ENCODE measurements at regions not wholly inside any gene's neighbourhood (a gene's known extent, or its start where the extent isn't known, plus 50 kb on each side); places are given as distances from the start of the nearest gene placed in this dataset.
"Not testable (repeated sequence)": the region's sequence is repeated elsewhere in the genome, so short reads cannot be mapped to it uniquely, and the experiment has no call there.

DNA sequence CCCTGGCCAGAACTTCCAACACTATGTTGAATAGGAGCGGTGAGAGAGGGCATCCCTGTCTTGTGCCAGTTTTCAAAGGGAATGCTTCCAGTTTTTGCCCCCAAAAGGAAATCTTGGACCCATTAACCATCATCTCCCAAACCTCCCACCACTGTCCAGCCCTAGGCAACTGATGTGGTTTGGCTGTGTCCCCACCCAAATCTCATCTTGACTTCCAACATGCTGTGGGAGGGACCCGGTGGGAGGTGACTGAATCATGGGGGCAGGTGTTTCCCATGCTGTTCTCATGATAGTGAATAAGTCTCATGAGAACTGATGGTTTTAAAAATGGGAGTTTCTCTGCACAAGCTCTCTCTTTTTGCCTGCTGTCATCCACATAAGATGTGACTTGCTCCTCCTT, 119.1 kb upstream of the RMDN2 start:
- not testable (repeated sequence) for DNase-seq (ENCODE audit: low read depth in 2 of 2)

- peak; percentile 69 to 80 for DNase-seq (ENCODE audit: low read depth in 2 of 2)
These were observed 115.6 kb upstream of the RMDN2 start for GRCh38 chr2:37809525-37809924.

GRCh38 chr2:37809931-37810570, 115.0 kb upstream of the RMDN2 start:
- peak; percentile 14 to 48 for DNase-seq (ENCODE audit: low read depth in 2 of 2)

DNA sequence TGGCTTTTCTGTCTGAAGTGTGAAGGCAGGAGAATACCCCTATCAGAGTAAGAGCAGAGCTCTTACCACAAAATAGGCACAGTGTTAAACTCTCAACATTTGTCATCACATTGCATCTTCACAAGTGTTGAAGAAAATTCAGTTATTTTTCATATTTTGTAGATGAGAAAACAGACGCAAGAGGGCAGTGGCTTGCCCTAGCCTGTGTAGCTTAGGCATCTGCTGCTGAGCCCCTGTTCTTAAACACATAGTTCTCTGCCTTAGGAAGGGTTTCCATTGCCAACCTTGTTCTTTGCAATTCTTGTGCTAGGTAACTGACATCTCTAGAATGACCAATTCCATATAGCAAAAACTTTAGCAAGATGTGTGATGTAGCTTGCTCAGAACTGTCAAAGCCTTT, 112.7 kb upstream of the RMDN2 start:
- DNase-seq (ENCODE audit: low read depth in 2 of 2): no peak

GRCh38 chr2:37812941-37813730, 112.0 kb upstream of the RMDN2 start:
- DNase-seq (ENCODE audit: low read depth in 2 of 2): no peak

DNA sequence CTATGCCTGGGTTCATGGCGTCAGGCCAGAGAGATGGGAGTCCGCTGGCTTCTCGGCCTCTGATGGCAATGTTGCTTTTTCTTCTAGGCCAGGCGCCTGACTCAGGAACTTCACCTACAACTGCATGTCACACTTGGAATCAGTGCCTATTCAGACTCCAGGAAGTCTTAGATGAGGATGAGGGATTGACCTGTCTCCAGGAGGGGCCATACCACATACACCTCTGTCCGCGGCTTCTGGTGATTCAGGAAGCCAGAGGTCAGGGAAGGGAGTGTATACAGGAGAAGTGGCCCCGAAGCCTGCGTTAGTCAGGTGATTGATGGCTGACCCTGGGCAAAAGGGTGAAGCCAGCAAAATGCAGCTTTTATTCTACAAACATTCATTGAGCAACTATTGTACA, 109.1 kb upstream of the RMDN2 start:
- DNase-seq (ENCODE audit: low read depth in 2 of 2): peak in 1 of 2 donors; percentile 22

GRCh38 chr2:37816686-37817085, 108.4 kb upstream of the RMDN2 start:
- DNase-seq (ENCODE audit: low read depth in 2 of 2): no peak

- DNase-seq (ENCODE audit: low read depth in 2 of 2): peak in 1 of 2 donors; percentile 51
These were observed 105.9 kb upstream of the RMDN2 start for GRCh38 chr2:37819186-37819585.

DNA sequence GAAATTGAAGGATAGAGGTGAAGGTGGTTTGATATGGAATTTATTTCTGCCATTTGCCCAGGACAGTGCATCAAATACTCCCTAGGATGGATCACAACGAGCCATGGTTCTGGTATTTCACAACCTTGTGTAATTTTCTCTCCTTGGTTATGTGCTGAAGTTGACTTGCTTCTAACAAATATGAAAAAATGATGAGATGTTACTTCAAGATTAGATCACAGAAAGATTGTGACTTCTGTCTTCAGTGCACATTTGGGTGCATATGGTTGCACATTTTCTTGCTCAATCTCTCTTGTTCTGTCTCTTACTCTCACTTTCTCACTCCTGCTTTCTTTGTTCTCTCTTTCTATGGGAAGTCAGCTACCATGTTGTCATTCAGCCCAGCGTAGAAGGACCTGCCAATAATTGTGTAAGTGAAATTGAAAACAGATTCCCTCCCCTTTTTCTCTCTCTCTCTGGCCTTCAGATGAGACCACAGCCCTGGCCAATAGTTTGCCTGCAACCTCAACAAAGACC, 104.6 kb upstream of the RMDN2 start:
- DNase-seq (ENCODE audit: low read depth in 2 of 2): no peak

DNA sequence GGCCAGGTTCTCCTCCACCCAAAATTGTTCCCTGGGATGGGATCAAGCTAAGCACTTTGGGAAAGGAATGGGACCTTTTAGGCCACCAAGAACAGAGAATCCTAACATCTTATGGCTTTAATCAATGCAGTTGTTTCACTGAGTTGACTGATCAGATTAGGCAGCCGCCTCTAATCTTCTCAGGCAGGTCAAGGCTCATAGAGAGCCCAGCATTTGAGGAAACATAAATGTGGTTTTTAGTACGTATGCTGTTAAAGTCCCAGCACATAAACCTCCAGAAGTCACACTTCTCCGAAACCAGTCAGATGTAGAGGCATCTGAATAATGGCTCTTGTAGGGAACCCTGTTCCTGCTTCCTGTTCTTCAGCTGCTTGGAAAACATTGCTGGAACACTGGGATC, 99.5 kb upstream of the RMDN2 start:
- DNase-seq (ENCODE audit: low read depth in 2 of 2): no peak

DNA sequence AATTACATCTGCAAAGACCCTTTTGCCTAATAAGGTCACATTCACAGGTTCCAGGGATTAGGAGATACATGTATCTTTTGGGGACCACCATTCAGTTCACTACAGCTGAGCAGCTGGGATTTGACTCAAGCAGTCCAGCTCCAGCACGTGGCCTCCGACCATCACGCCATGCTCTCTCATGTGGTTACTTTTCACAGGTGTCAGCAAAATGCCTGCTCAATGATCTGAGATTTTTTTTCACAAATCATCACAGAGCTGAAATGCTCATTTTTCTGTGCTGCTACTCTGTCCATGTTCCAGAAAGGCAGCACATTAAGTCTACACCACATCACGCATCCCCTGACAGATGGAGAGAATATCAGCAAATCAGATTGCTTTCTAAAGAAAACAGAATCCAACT, 98.5 kb upstream of the RMDN2 start:
- no peak for DNase-seq (ENCODE audit: low read depth in 2 of 2)

DNA sequence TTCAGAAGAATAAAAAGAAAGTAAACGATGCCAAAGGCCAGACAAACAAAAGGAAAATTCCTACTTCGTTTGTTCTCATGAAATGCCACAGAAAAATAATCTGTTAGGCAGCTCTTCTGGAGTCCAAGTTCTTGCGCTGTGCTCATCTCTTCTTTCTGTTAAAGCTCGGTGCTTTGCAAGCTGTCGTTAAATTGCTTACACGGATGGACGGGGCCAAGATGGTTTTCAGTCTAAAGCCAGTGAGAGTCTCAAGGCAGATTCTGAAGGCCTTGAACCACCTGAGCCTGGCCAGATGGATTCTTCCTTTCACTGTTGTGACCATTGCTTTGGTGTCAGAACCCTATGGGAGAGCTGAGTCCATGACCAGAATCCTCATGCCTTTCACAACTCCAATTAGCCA, 97.6 kb upstream of the RMDN2 start:
- DNase-seq (ENCODE audit: low read depth in 2 of 2): no peak

DNA sequence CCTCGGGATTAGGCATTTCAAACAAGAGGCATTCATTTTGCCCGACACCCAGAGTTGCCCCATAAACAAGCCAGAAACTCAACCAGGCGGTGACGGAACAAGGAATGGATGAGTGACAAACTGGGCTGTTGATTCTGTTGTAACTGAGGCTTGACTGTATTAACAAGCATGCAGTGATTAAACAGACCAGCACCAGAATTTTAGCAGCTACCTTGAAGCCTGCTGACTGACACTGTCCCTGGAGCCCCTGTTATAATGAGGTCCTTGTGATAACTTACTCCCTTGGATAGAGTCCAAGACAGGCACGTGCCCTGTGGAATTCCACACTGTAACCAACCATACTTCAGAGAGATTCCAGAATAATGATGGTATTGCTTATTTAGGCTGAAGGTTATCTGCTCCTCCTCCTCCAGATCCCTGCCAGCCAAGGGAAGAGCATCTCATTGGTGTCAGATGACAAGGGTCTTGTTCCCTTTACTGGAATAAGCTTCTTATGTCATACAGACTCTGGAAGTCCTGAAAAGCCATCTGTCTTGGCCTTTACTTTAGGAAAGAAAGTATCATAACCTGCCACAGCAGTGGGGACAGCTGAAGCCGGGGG, 97.1 kb upstream of the RMDN2 start:
- peak; percentile 62 to 69 for DNase-seq (ENCODE audit: low read depth in 2 of 2)

DNA sequence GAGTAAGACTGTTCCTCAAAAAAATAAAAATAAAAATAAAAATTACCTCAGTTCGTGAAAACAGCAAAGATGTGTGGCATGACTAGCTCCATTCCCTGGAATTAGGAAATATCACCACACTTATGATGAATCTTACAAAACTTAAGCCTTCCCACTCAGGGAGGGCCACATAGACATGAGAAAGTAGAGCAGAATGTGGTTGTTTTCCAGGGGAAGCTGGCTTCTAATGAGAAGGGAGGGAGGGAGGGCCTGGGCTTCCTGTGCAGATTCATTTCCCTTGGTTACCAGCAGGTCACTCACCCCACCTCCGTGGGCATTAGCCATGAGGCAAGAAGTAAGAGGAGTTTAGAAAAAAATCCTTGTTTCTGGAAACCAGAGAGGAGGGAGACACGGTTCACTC, 95.9 kb upstream of the RMDN2 start:
- peak; percentile 89 to 98 for DNase-seq (ENCODE audit: low read depth in 2 of 2)

- DNase-seq (ENCODE audit: low read depth in 2 of 2): no peak
These were observed 95.3 kb upstream of the RMDN2 start for GRCh38 chr2:37829616-37830395.

GRCh38 chr2:37830636-37831035, 94.5 kb upstream of the RMDN2 start:
- no peak for DNase-seq (ENCODE audit: low read depth in 2 of 2)

DNA sequence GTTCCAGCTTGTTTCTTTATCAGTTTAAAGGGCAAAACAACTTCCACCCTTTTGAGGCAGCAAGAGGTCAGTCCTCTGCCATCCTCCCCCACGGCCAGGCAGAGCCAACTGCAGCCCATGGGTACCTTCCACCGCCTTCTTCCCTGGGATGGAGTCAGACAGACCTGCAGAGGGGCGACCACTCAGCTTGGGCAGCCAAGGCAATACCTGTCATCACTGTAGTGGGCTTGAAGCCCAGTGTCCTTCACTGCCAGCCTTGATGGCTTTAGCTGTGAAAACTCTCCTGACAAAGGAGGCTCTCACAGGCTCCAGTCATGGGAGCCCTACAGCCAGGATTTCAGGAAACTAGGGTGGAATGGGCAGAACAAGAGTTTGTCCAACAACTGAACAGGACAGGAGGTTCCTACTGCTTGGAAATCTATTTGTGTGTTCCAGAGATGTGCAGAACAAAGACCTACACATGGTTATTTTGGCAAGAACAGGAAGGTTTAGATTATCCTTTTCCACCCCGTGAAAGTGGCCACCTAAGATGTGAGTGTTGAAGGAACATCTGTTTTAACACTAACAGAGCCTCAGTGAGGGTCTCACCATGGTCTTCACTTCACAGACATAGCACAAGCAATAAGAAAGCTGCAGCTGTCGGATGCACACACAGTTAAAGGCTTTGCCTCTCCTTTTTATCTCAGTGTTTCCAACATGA, 93.9 kb upstream of the RMDN2 start:
- no peak for DNase-seq (ENCODE audit: low read depth in 2 of 2)

- peak; percentile 86 to 93 for DNase-seq (ENCODE audit: low read depth in 2 of 2)
These were observed 92.4 kb upstream of the RMDN2 start for GRCh38 chr2:37832590-37833197.

DNA sequence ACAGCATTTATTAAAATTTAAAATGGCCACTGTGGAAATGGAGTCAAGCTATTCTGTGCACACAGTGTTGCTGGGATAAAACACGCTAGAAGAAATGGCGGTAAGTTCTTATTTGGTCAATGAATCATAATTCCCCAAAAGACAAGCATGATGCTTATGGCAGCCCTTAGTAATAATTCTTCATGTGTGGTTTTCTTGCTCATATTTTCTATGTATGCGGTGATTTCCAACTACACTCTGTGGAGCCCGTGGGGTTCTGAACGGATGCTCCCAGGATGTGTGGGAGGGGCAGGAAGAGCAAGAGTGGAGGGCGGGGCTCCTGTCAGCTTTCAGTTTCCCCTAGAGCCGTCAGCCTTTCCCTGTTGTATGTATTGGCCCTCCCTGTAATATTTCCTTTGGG, 91.7 kb upstream of the RMDN2 start:
- no peak for DNase-seq (ENCODE audit: low read depth in 2 of 2)

GRCh38 chr2:37836270-37836669, 88.8 kb upstream of the RMDN2 start:
- DNase-seq (ENCODE audit: low read depth in 2 of 2): no peak

DNA sequence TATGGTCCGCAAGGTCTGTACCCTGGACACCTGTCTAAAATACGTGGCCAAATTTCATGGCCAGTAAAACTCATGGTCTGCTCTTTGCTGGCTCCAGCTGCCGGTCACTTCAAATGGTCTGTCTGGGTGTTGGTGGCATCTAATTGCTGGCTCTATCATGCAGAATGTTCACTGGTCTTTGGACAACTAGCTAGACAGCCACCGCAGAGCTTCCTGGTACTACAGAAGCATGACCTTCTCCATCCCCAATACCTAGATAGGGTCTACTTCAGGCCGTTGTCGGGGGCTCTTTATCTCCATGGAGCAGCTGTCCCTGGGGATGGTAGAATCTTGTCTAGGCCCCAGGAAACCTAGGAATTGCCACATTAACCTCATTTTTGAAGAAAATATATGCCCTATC, 88.4 kb upstream of the RMDN2 start:
- no peak for DNase-seq (ENCODE audit: low read depth in 2 of 2)

Data from lung microvascular endothelial cell (primary cell).